Amygdala (tissue), 56 donors: ENCODE measurements at regions not wholly inside any gene's neighbourhood (a gene's known extent, or its start where the extent isn't known, plus 50 kb on each side); places are given as distances from the start of the nearest gene placed in this dataset.
A peak's percentile ranks its signal among the peaks of the same experiment; 100 is the strongest.
"Not testable (repeated sequence)": the region's sequence is repeated elsewhere in the genome, so short reads cannot be mapped to it uniquely, and the experiment has no call there.

ENCODE experiments used
- DNase-seq, 56 donors: peaks; one replicate each; lab custom pipeline; 2025; lab: John Stamatoyannopoulos, UW

DNA sequence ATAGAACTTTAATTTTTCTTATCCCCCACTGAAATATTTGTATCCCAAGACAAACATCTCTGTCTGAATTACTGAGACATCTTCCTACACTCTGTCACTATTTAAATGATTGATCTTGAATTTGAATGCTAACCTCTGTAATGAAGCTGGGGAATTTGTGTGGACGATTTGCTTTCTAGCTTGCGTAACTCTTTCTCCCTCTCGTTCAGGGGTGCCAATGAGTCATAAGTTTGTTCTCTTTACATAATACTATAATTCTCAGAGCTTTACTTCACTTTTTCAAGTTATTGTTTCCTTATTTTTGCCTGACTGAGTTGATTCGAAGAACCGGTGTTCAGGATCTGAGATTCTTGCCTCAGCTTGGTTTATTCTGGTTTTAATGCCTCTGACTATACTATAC lies 783.3 kb upstream of the CADM2 start:
- no peak for DNase-seq

DNA sequence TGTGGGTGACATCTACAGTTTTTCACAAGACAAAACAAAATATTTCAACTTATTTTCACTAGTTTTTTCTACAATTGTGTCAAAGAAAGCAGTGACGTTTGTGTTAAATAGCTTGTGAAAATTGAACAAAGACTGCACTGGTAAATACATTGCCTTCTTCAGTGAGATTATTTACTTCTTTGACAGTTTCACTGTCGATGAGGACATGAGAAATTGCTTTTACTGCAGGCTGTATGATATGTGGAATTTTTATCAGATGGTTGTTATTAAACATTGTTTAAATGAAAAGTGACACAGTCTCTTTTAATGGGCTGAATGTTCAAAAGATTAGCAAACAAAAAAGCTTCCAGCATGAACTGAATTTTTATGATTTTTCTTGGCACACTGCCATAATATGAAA lies 773.9 kb upstream of the CADM2 start:
- DNase-seq: no peak

DNA sequence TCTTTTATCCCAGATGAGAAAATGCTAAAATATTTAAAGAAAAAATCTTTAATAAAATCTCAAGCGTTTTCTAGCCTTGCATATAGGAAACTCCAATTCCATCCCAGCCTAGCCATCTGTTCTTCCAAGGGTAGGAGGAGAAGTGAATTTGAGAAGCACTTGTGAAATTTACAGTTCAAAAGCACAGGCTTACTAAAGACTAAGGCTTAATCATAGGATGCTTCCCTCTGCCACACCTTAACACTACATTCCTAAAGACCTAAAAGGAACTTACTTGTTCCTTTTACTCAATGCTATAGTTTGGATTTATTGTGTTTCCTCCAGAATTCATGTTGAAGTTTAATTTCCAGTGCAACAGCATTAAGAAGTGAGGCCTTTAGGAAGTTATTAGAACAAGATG lies 764.8 kb upstream of the CADM2 start:
- peak in 1 of 56 donors; percentile 1 for DNase-seq

DNA sequence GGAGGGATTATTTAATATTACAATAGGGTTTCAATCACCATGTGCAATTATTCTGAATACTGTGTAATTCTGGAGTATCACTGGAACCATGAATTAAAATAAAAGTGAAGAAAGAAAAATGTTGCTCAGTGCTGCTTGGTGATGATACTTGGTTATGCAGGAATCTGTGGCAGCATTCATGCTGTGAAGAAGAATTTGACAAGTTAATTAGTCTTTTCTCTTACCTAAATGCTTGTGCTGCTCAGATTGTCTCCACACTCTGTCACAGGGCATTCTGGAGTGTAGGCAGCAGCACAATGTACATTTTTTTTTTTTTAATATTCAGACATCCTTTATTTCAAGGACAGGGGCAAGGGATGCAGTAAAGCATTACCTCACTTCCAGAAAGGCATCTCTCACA lies 749.3 kb upstream of the CADM2 start:
- DNase-seq: no peak

DNA sequence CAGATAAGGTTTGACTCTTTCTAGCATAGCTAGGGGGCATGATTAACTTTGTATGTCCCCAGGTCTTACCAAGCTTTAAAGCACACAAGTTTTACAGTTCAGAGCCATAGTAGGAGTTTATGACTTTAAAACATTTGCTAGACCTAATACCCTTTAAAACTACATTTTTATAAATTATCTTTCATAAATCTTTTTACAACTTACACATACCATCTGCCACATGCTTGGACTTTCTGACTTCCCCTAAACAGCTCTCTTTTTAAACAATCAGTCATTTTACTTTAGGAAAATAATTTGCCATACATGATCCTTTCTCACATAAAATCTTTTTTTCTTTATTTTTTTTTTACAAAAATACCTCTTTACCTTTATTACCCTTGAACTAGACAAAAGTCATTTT lies 735.3 kb upstream of the CADM2 start:
- no peak for DNase-seq

DNA sequence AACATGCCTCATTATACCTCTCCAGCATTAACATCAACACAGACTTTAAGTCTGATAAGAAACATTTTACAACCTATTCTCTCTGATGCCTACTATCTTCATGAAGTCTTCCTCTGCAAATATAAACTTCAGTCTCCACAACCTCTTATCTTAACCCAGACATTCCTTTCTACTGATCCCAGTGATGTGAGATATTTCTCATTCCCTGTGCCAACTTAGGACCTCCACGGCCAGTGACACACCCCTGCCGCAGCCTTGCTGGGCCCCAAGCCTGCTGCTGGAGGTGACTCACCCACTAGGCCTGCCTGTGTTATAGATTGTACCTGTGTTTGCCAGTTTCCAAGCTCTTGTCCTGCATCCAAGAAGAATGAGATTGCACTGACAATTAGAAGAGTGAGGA lies 734.5 kb upstream of the CADM2 start:
- no peak for DNase-seq

DNA sequence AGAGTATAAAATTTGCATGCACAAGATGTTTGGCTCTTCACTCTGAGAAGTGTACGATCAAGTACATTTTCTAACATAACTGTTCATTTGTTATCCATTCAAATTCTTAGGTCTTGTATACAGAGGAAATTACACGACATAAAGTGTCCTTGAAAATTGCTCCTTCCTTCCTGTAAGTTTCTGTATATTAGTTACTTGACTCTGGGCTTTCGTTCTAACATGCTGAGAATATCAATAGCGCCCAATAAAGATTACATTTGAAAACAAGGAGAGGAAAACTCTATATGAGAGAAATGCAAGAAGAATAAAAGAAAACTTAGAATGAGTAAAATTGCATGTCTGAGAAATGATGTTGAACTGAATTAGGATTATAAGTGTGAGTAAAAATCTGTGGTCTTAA lies 722.5 kb upstream of the CADM2 start:
- no peak for DNase-seq

DNA sequence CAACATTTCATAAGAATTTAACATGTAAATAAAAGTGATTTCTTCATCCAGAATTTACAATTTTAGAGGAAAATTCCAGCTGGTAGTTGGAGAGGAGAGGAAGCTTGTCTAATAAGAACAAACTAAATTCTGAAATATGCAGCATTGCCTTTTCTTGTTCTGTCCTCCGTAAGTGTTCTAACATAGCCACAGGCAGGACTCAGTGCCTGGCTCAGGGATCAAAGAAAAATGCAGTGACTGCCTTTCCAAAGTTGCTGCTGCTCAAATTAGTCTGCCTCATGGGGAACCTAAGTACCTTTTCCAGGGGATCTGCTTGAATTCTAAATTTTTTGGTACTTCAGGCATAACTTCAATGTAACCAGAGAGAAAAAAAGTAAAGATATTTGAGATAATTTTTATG lies 713.0 kb upstream of the CADM2 start:
- DNase-seq: no peak

DNA sequence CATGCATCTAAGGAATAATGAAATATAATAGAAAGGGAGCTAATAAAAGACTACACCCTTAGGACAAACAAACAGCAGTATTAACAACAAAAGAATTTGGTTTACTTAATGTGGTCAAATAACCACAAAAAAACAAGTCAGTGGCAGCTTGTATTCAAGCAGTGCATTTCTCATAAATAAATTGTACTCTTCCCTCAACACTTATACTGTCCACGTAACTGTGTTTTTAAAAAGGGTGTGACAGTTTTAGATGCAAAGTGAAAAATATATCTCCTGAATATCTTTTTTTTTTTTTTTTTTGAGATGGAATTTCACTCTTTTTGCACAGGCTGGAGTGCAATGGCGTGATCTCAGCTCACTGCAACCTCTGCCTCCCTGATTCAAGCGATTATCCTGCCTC lies 698.2 kb upstream of the CADM2 start:
- DNase-seq: no peak

DNA sequence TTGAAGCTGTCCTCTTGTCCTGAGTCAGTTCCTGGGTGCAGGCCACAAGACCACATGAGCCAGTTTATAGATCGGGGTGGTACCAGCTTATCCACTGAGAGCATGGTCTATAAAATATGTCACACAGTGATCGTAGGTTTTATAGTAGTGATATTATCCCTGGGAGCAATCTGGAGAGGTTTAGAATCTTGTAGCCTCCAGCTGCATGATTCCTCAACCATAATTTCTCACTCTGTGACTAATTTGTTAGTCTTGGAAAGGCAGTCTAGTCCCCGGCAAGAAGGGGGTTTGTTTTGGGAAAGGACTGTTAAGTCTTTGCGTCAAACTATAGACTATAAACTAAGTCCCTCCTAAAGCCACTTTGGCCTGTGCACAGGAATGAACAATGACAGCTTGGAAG lies 693.0 kb upstream of the CADM2 start:
- no peak for DNase-seq

DNA sequence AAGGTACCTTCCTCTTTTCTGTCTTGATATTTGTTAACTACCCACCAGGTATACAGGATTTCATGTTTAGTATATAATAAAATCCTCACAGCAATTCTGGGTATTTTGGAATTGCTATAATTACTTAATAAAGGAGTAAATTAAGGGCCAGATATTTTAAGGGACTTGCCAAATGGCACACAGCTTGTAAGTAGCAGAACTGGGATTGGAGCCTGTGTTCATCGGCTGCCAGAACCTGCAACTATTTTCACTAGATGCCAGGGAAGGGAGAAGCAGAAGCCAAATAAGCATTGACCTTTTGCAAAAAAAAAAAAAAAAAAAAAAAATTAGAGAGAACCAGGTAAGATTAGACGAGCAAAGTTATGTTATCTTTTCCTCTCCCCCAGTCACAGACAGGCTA lies 683.3 kb upstream of the CADM2 start:
- DNase-seq: peak in 5 of 56 donors; percentile 0 to 11 (median 3)

DNA sequence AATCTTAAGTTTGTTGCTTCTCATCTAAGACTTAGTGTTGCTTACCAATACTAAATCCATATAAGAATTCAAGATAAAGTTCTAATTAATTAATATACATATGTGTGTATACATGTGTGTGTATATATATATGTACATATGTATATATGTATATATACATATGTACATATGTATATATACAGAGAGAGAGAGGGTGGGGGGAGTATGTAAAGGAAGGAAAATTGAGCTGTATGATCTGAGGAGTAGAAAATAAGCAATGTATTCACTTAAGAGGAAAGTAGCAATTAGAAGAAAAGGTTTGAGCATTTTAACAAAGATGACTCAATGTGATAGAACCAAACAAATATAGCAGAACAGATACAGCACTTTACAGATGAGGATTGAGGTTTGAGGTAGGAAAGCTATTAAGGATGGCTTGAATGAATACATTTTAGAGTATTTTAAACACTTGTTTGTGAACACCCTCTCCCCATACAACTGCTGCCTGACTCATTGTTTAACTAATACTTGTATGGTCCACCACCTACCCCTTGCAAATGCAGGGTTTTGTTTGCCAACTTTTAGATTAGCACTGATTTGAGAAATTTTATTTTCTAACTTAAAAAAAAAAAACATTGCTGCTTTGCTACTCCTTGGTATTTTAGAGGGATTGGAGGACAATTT lies 681.1 kb upstream of the CADM2 start:
- DNase-seq: no peak

DNA sequence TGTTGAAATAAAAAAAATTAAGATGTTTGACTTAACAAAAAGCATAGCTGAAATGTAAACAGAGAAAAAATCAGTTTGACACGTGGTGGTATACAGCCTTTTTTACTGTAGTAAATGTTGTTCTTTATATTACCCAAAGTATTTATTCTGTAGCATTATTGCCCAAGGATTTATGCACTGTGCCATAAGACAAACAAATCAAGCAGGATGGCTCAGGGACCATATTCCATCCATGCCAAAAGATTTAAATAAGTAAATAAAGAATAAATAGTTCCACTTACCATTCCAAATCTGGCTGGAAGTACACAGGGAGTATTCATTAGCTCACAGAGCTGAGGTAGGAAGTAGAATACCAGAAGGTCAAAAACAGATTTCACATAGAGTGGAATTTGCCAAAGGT lies 666.7 kb upstream of the CADM2 start:
- no peak for DNase-seq

DNA sequence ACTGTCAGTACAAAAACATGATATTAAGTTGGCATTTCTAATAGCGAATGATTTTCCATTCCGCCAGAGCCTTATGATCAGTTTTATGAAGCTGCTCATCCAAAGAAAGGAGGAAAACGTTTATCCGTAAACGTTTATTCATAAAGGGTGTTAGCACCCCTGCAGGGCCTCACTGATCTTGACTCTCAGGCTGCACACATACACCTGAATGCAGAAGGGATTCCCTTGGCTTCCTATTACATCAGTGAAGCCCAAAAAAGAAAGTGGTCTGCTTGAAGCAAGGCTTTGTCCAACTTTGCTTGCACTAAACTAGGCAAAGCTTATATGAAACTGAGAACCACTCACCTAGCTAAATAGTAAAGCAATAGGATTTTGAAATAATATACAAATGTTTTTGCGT lies 659.5 kb upstream of the CADM2 start:
- no peak for DNase-seq

DNA sequence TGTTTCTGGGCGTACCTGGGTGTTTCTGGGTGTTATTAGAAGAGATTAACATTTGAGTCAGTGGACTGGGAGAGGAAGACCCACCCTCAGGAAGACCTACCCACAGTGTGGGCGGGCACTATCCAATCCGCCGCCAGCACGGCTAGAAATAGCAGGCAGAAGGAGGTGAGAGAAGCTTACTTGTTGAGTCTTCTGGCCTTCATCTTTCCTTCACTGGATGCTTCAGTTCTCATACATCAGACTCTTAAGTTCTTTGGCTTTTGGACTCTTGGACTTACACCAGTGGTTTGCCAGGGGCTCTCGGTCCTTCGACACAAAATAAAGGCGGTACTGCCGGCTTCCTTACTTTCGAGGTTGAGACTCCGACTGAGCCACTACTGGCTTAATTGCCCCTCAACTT lies 654.6 kb upstream of the CADM2 start:
- no peak for DNase-seq

DNA sequence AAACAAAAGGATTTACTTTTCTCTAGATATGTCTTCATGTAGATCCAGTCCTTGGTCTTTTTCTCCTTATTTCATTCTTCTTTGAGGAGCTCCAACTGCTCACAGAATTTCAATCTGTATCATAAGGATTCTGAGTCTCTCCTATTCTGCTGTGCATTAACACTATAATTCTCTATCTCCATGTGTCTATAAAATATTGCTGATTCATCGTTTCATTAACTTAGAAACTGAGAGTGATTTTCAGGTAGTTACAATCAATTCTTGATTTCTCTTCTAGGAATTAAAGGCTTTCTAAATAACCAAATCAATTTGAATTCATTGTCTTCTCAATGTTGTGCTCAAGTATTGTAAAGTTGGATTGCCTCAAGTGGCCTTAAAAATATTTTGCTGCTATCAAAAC lies 651.5 kb upstream of the CADM2 start:
- DNase-seq: no peak

DNA sequence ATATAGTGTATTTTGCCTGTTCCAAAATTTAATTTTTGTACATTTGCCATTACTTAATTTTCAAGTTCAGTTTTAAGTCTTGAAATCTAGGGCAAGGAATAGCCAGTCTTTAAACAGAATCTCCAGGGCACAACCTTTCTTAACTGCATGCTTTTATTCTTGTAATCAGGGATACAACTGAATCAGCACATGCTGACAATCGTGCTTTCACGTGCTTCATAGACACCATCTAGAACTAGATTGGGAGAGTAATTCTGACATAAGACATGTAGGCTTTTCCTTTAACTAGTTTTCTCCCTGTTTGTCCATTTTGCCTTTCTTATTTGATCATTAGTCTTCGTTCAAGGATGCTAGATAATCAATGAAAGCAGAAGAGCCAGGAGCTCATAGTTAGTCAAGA lies 650.4 kb upstream of the CADM2 start:
- DNase-seq: no peak

DNA sequence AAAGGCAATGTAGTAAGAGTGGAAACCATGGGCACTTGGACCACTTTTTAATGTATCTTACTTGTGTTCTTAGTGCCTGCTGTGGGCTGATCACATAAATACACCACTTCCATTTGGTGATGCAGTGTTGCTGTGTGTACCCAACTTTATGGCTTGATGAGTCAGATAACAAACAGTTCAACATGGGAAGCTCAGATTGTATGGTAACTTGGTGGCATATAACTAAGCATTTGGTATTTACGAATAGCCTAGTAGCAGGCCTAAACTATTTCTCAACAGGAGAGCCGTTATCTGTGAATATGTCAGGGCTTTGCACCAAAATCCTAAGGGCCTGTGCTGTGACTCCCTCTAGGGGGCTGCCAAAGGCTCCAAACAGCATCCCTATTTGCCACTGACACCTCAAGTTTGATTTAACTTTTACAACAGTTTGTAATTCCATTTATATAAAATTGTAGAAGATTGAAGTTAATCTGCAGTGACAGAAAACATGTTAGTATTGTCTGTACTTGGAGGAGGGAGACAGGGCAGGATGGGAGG lies 640.4 kb upstream of the CADM2 start:
- DNase-seq: no peak

DNA sequence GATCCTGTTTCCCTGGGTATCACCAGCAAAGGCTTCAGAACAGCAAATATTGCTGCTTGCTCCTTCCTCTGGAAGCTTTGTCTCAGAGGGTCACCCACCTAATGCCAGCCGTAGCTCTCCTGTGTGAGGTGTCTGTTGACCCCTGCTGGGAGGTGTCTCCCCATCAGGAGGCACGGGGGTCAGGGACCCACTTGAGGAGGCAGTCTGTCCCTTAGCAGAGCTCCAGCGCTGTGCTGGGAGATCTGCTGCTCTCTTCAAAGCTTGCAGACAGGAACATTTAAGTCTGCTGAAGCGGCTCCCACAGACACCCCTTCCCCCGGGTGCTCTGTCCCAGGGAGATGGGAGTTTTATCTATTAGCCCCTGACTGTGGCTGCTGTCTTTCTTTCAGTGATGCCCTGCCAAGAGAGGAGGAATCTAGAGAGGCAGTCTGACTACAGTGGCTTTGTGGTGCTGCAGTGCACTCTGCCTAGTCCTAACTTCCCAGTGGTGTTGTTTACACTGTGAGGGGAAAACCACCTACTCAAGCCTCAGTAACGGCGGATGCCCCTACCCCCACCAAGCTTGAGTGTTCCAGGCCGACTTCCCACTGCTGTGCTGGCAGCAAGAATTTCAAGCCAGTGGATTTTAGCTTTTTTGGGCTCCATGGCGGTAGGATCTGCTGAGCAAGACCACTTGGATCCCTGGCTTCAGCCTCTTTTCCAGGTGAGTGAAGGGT lies 593.1 kb upstream of the CADM2 start:
- DNase-seq: not testable (repeated sequence)
